ENCODE measurements at regions not wholly inside any gene's neighbourhood (a gene's known extent, or its start where the extent isn't known, plus 50 kb on each side); places are given as distances from the start of the nearest gene placed in this dataset.
"Not testable (repeated sequence)": the region's sequence is repeated elsewhere in the genome, so short reads cannot be mapped to it uniquely, and the experiment has no call there.

DNA sequence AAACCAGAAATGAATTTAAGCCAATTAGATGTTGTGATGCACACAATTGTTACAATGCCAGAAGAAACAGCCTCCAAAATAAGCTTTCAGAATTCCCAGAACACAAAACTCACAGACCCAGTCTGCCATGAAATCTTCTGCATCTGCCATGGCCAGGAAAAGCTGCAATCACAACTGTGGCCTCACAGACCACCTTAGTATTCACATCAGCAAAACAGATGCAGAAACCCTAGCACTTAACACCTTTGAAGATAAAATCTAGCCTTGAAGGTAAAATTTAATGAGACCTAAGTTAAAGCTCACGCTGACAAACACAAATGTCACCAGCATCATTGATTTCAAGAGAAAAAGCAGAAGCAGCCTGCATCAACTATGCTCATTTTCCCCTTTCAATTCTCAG lies 566.8 kb upstream of the TMPRSS15 start:
- DNase-seq: no peak

GRCh38 chr21:18970941-18971340 lies 567.4 kb upstream of the TMPRSS15 start:
- DNase-seq: no peak

GRCh38 chr21:18985584-18985983 lies 582.0 kb upstream of the TMPRSS15 start:
- no peak for DNase-seq

GRCh38 chr21:18986197-18986596 lies 582.6 kb upstream of the TMPRSS15 start:
- DNase-seq: no peak

DNA sequence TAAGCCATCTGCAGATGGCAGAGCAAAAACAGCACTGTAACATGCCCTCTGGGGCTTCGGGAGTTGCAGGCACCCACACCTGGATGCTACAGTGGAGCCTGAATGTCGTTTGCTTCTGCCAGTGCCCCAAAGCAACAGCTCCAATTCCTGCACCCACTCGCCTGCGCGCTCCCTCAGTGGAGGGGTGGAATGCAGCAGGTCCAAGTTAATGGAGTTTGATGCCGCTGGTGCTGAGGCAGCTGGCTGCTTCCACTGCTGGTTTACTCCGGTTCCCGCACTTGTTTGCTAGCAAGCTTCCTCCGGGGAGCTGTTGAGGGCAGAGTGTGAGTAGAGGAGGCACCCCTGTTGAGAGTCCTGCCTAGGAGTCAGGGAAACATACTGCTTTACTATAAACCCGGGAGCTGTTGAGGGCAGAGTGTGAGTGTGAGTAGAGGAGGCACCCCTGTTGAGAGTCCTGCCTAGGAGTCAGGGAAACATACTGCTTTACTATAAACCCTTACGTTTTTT lies 584.0 kb upstream of the TMPRSS15 start:
- DNase-seq: no peak

DNA sequence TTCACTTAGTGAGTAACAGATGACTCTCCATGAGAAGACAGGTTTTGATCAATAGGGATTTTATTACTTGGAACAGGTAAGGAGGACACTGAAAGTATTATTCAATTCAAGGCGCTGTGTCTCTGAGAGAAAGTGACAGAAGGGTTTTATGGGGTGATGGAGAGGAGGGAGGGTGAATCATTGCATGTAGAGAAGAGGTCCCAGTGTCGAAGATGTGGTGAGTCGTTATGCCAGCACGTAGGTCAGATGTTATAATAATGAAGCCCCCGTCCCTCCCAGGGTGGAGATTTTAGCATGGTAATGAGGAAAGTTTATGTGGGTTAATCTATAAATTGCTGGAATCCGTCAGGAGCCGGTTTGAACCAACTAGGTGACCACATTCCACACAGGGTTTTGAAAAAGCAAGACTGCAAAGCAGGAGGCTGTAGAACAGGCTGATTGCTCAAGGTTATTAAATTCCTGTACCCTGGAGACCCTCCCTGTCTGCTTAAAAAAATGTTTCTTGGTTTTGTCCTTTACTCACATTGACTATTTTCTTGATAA lies 586.4 kb upstream of the TMPRSS15 start:
- DNase-seq: no peak

GRCh38 chr21:18991846-18992245 lies 588.3 kb upstream of the TMPRSS15 start:
- DNase-seq: no peak

GRCh38 chr21:19010251-19010650 lies 606.7 kb upstream of the TMPRSS15 start:
- no peak for DNase-seq

DNA sequence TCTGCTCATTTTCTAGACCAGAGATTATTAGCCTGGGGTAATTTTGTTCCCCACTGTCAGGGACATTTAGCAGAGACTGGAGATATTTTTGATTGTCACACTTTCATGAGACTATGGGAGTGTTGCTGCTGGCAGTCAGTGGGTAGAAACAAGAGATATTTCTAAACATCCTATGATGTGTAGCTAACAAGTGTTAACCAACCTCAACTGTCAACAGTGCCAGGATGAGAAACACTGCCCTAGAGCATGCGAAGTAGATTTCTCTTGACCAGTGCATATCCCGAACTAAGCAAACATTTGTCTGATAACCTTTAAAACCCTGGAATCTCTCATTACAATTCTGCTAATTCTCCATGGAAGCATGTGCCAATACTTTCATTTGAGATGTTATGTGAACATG lies 607.4 kb upstream of the TMPRSS15 start:
- DNase-seq: no peak

DNA sequence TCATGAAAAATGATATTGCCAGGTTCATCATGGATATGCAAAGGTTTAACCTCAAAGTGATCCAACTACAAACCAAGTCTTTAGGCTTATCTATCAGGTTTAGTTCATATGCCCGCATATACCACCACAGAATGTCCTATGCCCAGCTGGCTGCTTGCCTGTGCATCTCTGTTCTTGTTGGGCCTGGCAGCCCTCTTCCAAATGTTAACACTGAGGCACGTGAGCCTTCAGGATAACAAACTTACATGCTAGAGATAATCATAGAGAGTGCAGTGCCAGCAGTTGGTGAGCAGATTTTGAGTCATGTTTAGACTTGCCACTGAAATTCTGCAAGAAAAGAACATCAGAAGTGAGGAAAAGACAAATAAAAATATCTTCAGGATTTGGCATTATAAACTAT lies 607.9 kb upstream of the TMPRSS15 start:
- DNase-seq: no peak

DNA sequence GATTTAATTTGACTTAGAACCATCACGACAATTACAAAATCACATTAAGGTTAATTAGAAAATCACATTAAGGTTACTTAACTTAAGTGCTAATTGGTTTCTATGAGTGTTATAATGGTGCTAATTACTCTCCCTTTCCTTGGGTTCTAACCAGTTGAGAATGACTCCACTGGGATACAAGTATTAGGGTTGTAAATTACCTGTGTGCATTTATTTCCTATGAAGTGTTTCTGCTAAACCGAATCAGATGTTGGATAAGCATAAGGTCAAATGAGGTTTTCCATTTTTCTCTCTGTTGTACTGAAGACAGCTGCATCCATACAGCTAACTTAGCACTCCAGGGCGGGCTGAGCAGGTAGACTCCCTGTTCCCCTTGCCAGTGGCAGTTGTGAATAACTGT lies 610.3 kb upstream of the TMPRSS15 start:
- DNase-seq: no peak

DNA sequence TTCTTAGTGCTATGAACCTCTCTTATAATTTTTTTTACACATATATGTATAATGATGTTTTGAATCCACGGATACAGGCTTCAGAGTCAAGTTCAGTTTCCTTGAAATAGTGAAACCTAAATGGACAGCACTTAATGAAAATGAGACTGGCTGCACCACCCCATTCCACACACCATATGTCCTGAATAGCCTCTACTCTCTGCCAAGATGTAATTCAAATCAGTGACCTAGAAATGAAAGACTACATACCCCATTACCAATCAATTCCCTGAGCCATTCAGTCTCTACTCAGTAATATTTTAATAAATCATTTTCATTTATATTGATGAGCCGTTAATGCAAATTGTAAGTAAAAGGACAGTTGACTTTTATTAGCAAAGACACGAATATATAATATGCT lies 614.9 kb upstream of the TMPRSS15 start:
- DNase-seq: peak; percentile 55

GRCh38 chr21:19022978-19023377 lies 619.4 kb upstream of the TMPRSS15 start:
- DNase-seq: no peak

- no peak for DNase-seq
Observed at GRCh38 chr21:19026911-19027310, 623.3 kb upstream of the TMPRSS15 start.

GRCh38 chr21:19029816-19030215 lies 626.2 kb upstream of the TMPRSS15 start:
- DNase-seq: no peak

GRCh38 chr21:19031953-19032352 lies 628.4 kb upstream of the TMPRSS15 start:
- DNase-seq: peak; percentile 51

GRCh38 chr21:19034041-19034440 lies 630.5 kb upstream of the TMPRSS15 start:
- DNase-seq: peak; percentile 16

DNA sequence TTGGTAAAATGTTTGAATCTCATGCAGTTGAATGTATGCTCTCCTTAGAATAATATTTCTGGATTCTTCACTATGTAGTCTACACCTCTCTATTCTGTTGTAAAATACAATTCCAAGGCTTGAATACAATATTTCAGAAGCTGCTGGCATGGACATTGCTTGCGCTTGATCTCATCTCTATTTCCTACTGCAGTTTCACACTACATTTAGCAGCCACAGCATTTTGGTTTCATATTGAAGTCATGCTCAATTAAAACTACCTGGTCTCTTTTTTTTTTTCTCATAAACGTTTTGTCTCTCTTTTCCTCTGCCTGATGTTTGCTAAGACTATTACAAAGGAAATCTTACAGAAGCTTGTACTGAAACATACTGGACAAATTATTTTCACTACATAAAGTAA lies 631.0 kb upstream of the TMPRSS15 start:
- no peak for DNase-seq

DNA sequence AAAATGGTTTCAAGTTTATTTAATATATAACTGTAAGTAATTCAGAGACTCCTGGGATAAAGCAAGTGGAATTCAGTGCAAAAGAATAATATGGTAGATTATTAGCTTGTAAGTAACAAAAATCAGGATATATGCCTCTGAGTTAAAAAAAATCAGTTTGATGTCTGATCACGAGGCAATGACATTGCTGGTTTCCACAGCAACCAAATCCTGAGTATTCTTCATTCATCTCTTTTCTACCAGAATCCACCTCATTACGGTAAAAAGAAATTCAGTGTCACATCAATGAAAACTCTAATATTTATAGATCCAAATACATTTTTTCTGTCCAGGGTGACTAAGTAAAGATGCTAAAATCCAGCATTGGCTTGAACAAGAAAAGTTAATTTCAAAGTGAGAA lies 642.3 kb upstream of the TMPRSS15 start:
- DNase-seq: no peak

DNA sequence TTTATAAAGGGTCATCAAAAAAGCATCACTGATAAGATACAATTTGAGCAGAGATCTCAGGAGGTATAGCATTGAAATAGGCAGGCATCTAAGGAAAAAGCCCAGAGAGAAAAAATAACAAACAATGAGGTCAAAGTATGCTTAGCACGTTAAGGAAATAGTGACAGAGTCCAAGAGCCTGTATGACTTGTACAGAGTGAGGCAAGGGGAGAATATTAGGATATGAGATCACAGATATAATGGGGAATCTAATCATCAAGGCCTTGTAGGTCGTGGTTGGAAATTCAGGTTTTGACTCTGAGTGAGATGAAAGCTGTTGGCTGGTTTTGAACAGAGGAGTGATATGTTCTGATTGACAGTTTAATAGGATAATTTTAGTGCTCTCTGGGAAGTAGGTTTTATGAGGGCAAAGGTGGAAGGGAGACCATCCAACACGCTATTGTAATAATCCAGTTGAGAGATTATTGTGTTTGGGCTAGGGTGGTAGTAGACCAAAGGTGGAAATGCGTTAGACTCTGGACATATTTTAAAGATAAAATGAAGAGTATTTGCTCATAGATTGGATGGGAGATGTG lies 644.6 kb upstream of the TMPRSS15 start:
- no peak for DNase-seq

DNA sequence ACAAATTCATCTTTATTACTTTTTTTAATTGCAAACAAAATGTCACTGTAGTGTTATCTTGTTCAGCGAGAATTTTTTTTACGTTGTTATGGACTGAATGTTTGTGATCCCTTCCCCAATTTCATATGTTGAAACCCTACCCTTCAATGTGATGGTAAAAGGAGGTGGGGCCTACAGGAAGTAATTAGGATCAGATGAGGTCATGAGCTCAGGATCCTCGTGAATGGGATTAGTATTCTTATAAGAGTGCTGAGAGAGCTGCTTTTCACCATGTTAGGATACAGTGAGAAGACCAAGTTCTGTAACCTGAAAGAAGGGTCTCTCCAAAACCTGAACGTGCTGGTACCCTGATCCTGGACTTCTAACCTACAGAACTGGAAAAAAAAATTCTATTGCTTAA lies 646.0 kb upstream of the TMPRSS15 start:
- no peak for DNase-seq

- no peak for DNase-seq
Observed at GRCh38 chr21:19065164-19065563, 661.6 kb upstream of the TMPRSS15 start.

GRCh38 chr21:19076031-19076430 lies 672.4 kb upstream of the TMPRSS15 start:
- DNase-seq: no peak

DNA sequence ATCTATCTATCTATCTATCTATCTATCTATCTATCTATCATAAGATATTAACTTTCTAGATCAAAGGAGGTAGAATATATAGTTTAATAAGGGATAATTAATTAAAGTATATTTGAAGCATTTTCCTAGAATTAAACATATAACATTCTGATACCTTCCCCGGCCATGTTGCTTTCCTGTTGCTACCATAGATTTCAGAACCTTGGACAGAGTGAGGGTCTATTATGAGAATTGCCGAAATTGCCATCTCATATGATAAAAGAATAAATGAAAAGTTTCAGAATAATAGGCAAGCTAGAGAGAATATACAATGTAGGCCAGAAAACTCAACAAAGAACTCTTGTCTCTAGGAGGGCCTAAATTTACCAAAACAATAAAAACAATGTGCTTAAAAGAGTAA lies 706.1 kb upstream of the TMPRSS15 start:
- DNase-seq: no peak

- DNase-seq: not testable (repeated sequence)
Observed at GRCh38 chr21:19119259-19119658, 715.7 kb upstream of the TMPRSS15 start.
